Hepatocyte (in vitro differentiated cells): ENCODE measurements at regions not wholly inside any gene's neighbourhood (a gene's known extent, or its start where the extent isn't known, plus 50 kb on each side); places are given as distances from the start of the nearest gene placed in this dataset.

Source experiments
- DNase-seq: peaks from one replicate; pipeline ENCODE4 v3.0.0-alpha.2; 2016; ENCODE audit warnings: low spot score
- H2AFZ ChIP-seq: fragments of 200-600 bp; sonication (generic); 2 replicates; pipeline ENCODE4 v1.6.0; 2016; ENCODE audit warnings: antibody characterized with exemption, mild to moderate bottlenecking
- H3K27ac ChIP-seq: fragments of 200-600 bp; sonication (generic); 2 replicates; pipeline ENCODE4 v1.5.1; 2016; ENCODE audit warnings: mild to moderate bottlenecking
- H3K27me3 ChIP-seq: fragments of 200-600 bp; sonication (generic); 2 replicates; pipeline ENCODE4 v1.6.1; 2016
- H3K36me3 ChIP-seq: fragments of 200-600 bp; sonication (generic); replicated peaks from 2 replicates; pipeline ENCODE4 v1.5.1; 2016; ENCODE audit warnings: low read depth; ENCODE audit not compliant: insufficient read depth
- H3K4me1 ChIP-seq: fragments of 200-600 bp; sonication (generic); 2 replicates; pipeline ENCODE4 v1.5.1; 2016; ENCODE audit warnings: mild to moderate bottlenecking, moderate library complexity; ENCODE audit not compliant: insufficient read depth
- H3K4me2 ChIP-seq: fragments of 200-600 bp; sonication (generic); 2 replicates; pipeline ENCODE4 v1.6.0; 2016
- H3K4me3 ChIP-seq: fragments of 200-600 bp; sonication (generic); 2 replicates; pipeline ENCODE4 v1.5.1; 2016; ENCODE audit warnings: mild to moderate bottlenecking
- H3K79me2 ChIP-seq: fragments of 200-600 bp; sonication (generic); 2 replicates; pipeline ENCODE4 v1.6.0; 2017; ENCODE audit warnings: mild to moderate bottlenecking
- H3K9me2 ChIP-seq: fragments of 200-600 bp; sonication (generic); replicated peaks from 2 replicates; pipeline ENCODE4 v1.6.0; 2017; ENCODE audit warnings: mild to moderate bottlenecking; ENCODE audit not compliant: insufficient read depth
- H3K9me3 ChIP-seq: fragments of 200-600 bp; sonication (generic); 2 replicates; pipeline ENCODE4 v1.5.1; 2016; ENCODE audit warnings: low read depth, mild to moderate bottlenecking
- H4K20me1 ChIP-seq: fragments of 200-600 bp; sonication (generic); 2 replicates; pipeline ENCODE4 v1.6.0; 2016; ENCODE audit warnings: mild to moderate bottlenecking; ENCODE audit not compliant: insufficient read depth, poor library complexity, severe bottlenecking
- CTCF ChIP-seq: fragments of 200-600 bp; sonication (generic); IDR thresholded peaks from 2 replicates; pipeline ENCODE4 v1.5.1; 2016; ENCODE audit warnings: antibody characterized with exemption, mild to moderate bottlenecking; ENCODE audit not compliant: poor library complexity
- EZH2 ChIP-seq: fragments of 200-600 bp; sonication (generic); IDR thresholded peaks from 2 replicates; pipeline ENCODE4 v1.6.1; 2016; ENCODE audit warnings: antibody characterized with exemption, mild to moderate bottlenecking, borderline replicate concordance
- EZH2phosphoT487 ChIP-seq: fragments of 200-600 bp; sonication (generic); IDR thresholded peaks from one replicate; pipeline ENCODE4 v1.6.1; 2018; ENCODE audit warnings: antibody characterized with exemption, mild to moderate bottlenecking, low read depth, moderate library complexity; ENCODE audit not compliant: unreplicated experiment, severe bottlenecking
- WGBS: methylation state at CpG from one replicate; pipeline ENCODE4 v1.1.6; 2016; ENCODE audit warnings: low lambda C conversion rate; ENCODE audit errors: missing lambda C conversion rate; 5-methylcytosine and 5-hydroxymethylcytosine counted together

- Histone ChIP-seq H3K4me2 (peak overlapping the region; percentile 12), H2AFZ (no peak overlapping the region), H3K79me2 (no peaks in the 10 kb centered on the region), H3K9me2 (no peaks in the 10 kb centered on the region), H4K20me1 (no peaks in the 10 kb centered on the region), H3K9me3 (no peaks in the 10 kb centered on the region), H3K36me3 (no peaks in the 10 kb centered on the region), H3K4me1 (peaks cover 33% of the 10 kb centered on the region), H3K27me3 (no peaks in the 10 kb centered on the region), H3K4me3 (no peak overlapping the region), H3K27ac (peak overlapping the region; percentile 60)
- no peak for DNase-seq
- TF ChIP-seq EZH2 (no peak), CTCF (no peak), EZH2phosphoT487 (no peak)
- 42% methylated on average over 2 of the region's 2 CpGs for WGBS
These were observed 91.3 kb upstream of the GLS start for GRCh38 chr2:190789074-190790004.

GRCh38 chr2:190791347-190791975, 89.2 kb upstream of the GLS start:
- 56% methylated on average over 7 of the region's 7 CpGs for WGBS
- TF ChIP-seq EZH2phosphoT487 (no peak), EZH2 (no peak), CTCF (no peak)
- no peak overlapping the region for H3K4me2 ChIP-seq

GRCh38 chr2:190791976-190792575, 88.5 kb upstream of the GLS start:
- H3K4me3 ChIP-seq, result no peak overlapping the region
- H3K9me2 ChIP-seq, result no peaks in the 10 kb centered on the region
- no peaks in the 10 kb centered on the region for H3K9me3 ChIP-seq
- no peaks in the 10 kb centered on the region for H3K79me2 ChIP-seq
- no peaks in the 10 kb centered on the region for H3K36me3 ChIP-seq
- no peak for TF ChIP-seq EZH2
- no peak for TF ChIP-seq EZH2phosphoT487
- no peak for TF ChIP-seq CTCF
- H3K4me2 ChIP-seq, result no peak overlapping the region
- H3K4me1 ChIP-seq, result peaks cover 20% of the 10 kb centered on the region
- no peak overlapping the region for H2AFZ ChIP-seq
- no peak for DNase-seq
- WGBS, result 90% methylated on average over 1 of the region's 1 CpG
- no peaks in the 10 kb centered on the region for H3K27me3 ChIP-seq
- H4K20me1 ChIP-seq, result no peaks in the 10 kb centered on the region
- peak overlapping the region; percentile 39 for H3K27ac ChIP-seq

More at GRCh38 chr2:190791347-190791975, 89.2 kb upstream of the GLS start:
- Histone ChIP-seq H3K9me2 (no peaks in the 10 kb centered on the region), H3K27me3 (no peaks in the 10 kb centered on the region), H3K27ac (peak overlapping the region; percentile 39), H3K79me2 (no peaks in the 10 kb centered on the region), H3K9me3 (no peaks in the 10 kb centered on the region), H3K36me3 (no peaks in the 10 kb centered on the region), H4K20me1 (no peaks in the 10 kb centered on the region), H3K4me1 (peaks cover 26% of the 10 kb centered on the region), H3K4me3 (no peak overlapping the region), H2AFZ (no peak overlapping the region)
- DNase-seq, result peak; percentile 39
